Fibroblast of the aortic adventitia (primary cell): ENCODE measurements at regions not wholly inside any gene's neighbourhood (a gene's known extent, or its start where the extent isn't known, plus 50 kb on each side); places are given as distances from the start of the nearest gene placed in this dataset.

Experiments
- DNase-seq: peaks from one replicate; pipeline ENCODE4 v3.0.0-alpha.2; 2010; ENCODE audit warnings: low read depth
- H3K4me3 ChIP-seq: 2 replicates; pipeline ENCODE4 v1.5.1; 2011; ENCODE audit warnings: low read depth, mild to moderate bottlenecking, control low read depth, low read length, moderate library complexity
- TF ChIP-seq, protein P1 (sequence below): IDR thresholded peaks from 2 replicates; pipeline ENCODE4 v1.5.1; 2011; ENCODE audit warnings: mild to moderate bottlenecking, low read length, control low read depth, inconsistent platforms; ENCODE audit not compliant: insufficient read depth

DNA sequence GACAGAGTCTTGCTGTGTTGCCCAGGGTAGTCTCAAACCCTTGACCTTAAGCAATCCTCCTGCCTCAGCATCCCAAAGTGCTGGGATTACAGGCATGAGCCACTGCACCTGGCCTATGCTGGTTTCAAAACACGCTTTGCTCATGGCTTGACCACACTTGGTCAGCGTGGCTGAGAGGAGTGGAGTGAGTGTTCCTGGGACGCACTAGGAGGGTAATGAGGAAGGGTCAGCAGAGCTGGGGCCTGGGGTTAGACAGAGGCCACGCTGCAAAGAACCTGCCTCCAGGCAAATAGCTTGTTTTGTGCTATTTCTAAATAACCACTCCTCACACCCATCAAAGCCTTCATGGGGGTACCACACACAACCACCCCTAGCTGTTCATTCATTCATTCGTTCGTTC, 77.9 kb upstream of the TOX2 start:
- DNase-seq, result no peak
- no peak overlapping the region for H3K4me3 ChIP-seq
- TF ChIP-seq, protein P1, sequence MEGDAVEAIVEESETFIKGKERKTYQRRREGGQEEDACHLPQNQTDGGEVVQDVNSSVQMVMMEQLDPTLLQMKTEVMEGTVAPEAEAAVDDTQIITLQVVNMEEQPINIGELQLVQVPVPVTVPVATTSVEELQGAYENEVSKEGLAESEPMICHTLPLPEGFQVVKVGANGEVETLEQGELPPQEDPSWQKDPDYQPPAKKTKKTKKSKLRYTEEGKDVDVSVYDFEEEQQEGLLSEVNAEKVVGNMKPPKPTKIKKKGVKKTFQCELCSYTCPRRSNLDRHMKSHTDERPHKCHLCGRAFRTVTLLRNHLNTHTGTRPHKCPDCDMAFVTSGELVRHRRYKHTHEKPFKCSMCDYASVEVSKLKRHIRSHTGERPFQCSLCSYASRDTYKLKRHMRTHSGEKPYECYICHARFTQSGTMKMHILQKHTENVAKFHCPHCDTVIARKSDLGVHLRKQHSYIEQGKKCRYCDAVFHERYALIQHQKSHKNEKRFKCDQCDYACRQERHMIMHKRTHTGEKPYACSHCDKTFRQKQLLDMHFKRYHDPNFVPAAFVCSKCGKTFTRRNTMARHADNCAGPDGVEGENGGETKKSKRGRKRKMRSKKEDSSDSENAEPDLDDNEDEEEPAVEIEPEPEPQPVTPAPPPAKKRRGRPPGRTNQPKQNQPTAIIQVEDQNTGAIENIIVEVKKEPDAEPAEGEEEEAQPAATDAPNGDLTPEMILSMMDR, result no peak

GRCh38 chr20:43835944-43836508, 78.6 kb upstream of the TOX2 start:
- no peak for DNase-seq
- TF ChIP-seq, protein P1, result no peak

DNA sequence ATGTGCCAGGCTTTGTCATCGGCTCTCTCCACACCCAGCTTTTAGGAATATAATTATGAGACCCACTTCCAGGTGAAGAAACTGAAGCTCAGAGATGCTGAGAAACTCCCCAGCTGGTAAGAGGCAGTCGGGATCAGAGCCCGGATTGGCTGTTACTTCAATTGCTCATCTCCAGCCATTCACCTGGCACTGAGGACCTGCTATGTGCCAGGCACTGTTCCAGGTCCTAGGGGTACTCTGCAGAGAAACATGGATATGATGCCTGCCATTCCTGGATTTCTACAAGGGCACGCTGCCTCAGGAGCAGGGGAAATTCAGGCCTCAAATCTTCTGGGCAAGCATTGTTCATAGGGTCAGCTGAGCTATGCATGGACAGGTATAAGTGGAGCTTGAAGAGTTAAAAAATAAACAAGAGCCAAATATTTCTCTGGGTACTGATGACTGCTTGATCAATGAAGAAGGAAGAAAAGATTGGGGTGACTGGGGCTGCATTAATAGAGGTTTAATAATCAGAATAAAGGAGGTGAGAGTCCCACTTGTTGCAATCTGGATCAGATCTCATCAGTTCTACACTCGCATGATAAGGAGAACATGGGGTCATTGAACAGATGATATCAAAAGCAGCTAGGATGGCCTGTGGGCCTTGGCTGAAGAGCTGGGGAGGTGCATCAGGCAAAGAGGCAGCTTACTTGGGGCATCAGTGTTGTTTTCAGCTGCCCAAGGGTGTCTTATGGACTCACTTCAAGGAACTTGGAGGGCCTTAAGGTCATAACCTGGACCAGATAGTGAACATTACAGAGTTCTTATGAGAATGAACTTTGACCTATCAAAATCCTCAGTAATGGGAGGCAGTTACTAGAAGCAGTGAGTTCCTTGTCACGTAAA, 80.9 kb upstream of the TOX2 start:
- no peak for DNase-seq
- TF ChIP-seq, protein P1, result no peak
- H3K4me3 ChIP-seq, result no peak overlapping the region

More at GRCh38 chr20:43835944-43836508, 78.6 kb upstream of the TOX2 start:
- no peak overlapping the region for H3K4me3 ChIP-seq

DNA sequence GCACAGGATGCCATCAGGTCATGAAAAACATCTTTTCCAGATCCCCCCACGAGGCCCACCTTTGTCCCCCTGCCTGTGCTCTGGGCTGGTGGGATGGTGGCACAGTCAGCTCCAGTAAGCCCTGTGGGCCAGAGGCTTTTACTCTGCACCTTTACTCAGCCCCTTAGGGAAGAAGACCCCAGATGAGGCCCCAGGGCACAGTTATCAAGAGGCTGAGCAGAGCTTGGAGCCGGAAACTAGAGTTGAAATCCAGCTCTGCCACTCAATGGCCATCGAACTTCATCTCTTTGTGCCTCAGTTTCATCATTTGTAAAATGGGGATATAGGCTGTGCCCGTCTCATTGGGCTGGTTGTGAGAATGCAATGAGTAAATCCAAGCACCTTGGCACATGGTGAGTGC, 81.7 kb upstream of the TOX2 start:
- DNase-seq, result no peak
- no peak overlapping the region for H3K4me3 ChIP-seq
- TF ChIP-seq, protein P1, result no peak

DNA sequence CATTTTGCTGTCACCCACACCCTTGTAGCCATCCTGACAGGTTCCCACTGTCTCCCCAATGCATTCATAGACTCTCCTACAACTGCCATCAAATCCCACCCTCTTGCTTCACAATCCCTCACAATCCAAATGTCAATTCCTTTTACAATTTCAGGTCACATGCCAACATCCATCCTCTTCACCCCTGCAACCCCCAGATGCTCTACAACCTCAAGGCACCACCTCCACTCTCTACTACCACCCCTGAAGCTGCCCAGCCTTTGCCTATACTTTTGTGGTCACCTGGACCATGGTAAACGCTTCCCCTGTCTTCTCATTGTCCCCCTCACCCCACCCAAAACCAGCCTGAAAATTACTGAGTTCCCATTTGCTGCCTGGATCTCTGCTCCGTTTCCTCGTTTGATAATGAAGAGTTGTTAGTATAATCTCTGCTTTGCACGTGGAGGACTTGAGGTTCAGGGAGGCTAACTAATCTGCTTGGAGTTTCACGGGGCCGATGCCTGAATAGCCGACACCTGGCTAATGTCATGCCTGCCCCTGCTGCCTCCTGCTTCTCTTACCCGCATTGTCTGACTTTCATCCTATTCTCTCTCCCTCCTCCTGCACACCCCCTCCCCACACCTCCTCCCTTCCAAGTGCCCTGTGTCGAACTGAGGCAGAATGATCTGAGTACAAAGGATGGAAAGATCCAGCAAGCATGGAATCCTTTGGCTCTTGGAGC, 82.4 kb upstream of the TOX2 start:
- H3K4me3 ChIP-seq, result no peak overlapping the region
- TF ChIP-seq, protein P1, result no peak
- DNase-seq, result no peak

GRCh38 chr20:43831481-43832065, 83.1 kb upstream of the TOX2 start:
- no peak for DNase-seq
- TF ChIP-seq, protein P1, result no peak

More at GRCh38 chr20:43831481-43832065, 83.1 kb upstream of the TOX2 start:
- no peak overlapping the region for H3K4me3 ChIP-seq
